CD8-positive, alpha-beta memory T cell (primary cell): ENCODE measurements at regions not wholly inside any gene's neighbourhood (a gene's known extent, or its start where the extent isn't known, plus 50 kb on each side); places are given as distances from the start of the nearest gene placed in this dataset.

Experiments
- CTCF ChIA-PET: fragments of 350-600 bp; sonication (Branson Sonifier 250); formaldehyde crosslinking; loops from one replicate; lab custom pipeline; 2021; ENCODE audit warnings: antibody characterized with exemption; lab: Charles Lee
- POLR2A ChIA-PET: fragments of 350-600 bp; sonication (Branson Sonifier 250); formaldehyde crosslinking; loops from one replicate; lab custom pipeline; 2021; ENCODE audit warnings: antibody characterized with exemption; lab: Charles Lee
- DNase-seq, 5 donors: peaks; one replicate each; pipeline versions ENCODE4 v3.0.0 to v3.0.0-alpha.2; 2020 to 2022; ENCODE audit warnings: mixed read lengths in 1 of 5
- H3K27ac ChIP-seq: one replicate; pipeline ENCODE4 v1.7.0; 2013; ENCODE audit warnings: low read depth, mild to moderate bottlenecking, low read length, moderate library complexity
- H3K27me3 ChIP-seq: 2 replicates; pipeline ENCODE4 v1.7.0; 2013; ENCODE audit warnings: low read length, mild to moderate bottlenecking; ENCODE audit not compliant: insufficient read depth, poor library complexity, severe bottlenecking
- H3K36me3 ChIP-seq: 2 replicates; pipeline ENCODE4 v1.7.0; 2013; ENCODE audit warnings: mild to moderate bottlenecking, low read length, moderate library complexity; ENCODE audit not compliant: insufficient read depth
- H3K4me1 ChIP-seq: 2 replicates; pipeline ENCODE4 v1.7.0; 2013; ENCODE audit warnings: mild to moderate bottlenecking, low read length, moderate library complexity; ENCODE audit not compliant: insufficient read depth
- H3K4me3 ChIP-seq: 2 replicates; pipeline ENCODE4 v1.7.0; 2013; ENCODE audit warnings: mild to moderate bottlenecking, low read length
- H3K9me3 ChIP-seq: 2 replicates; pipeline ENCODE4 v1.7.0; 2013; ENCODE audit warnings: mild to moderate bottlenecking, low read length
- H3K27ac Mint-ChIP-seq, 8 donors: one replicate each; pipeline ENCODE4 v1.8.0; 2020 to 2021; ENCODE audit warnings: mixed read lengths in 8 of 8, mild to moderate bottlenecking in 6 of 8, inconsistent platforms in 3 of 8, moderate library complexity in 3 of 8
- H3K27me3 Mint-ChIP-seq, 2 donors: one replicate each; pipeline ENCODE4 v1.8.0; 2020 to 2021; ENCODE audit warnings: mixed read lengths in 2 of 2, mild to moderate bottlenecking in 1 of 2, moderate library complexity in 1 of 2
- H3K36me3 Mint-ChIP-seq, 3 donors: one replicate each; pipeline ENCODE4 v1.8.0; 2020 to 2021; ENCODE audit warnings: mixed read lengths in 3 of 3, inconsistent platforms in 1 of 3, mild to moderate bottlenecking in 1 of 3
- H3K4me1 Mint-ChIP-seq, 3 donors: one replicate each; pipeline ENCODE4 v1.8.0; 2020 to 2021; ENCODE audit warnings: mixed read lengths in 3 of 3, inconsistent platforms in 1 of 3, mild to moderate bottlenecking in 1 of 3
- H3K4me3 Mint-ChIP-seq, 7 donors: one replicate each; pipeline ENCODE4 v1.8.0; 2020 to 2021; ENCODE audit warnings: mixed read lengths in 7 of 7, mild to moderate bottlenecking in 6 of 7, moderate library complexity in 4 of 7, inconsistent platforms in 2 of 7
- H3K9me3 Mint-ChIP-seq, 5 donors: one replicate each; pipeline ENCODE4 v1.8.0; 2020 to 2022; ENCODE audit warnings: mixed read lengths in 5 of 5, mild to moderate bottlenecking in 3 of 5, moderate library complexity in 2 of 5, inconsistent platforms in 1 of 5

DNA sequence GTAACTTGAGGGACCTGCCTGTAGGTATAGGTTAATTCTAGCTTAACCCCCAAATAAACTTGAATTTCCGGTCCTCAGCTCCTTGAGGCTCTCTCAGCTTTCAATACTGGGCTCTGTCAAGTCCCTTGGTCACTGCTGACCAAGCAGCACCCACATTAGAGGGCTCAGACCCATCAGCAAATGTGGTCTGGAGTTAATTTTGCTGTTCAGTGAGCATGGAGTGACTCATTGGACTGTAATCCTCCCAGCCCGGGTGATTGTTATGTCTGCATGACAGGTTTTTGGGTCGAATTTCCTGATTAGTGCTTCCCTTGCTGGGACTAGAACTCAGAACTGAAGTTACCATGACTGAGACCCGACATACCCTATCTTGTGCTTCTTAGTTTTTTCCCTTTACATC lies 130.6 kb downstream of the URB2 start:
- peaks cover 0 to 8% (median 5%) of the 10 kb centered on the region in 3 donors for H3K4me1 Mint-ChIP-seq
- H3K27ac ChIP-seq = no peak overlapping the region
- CTCF ChIA-PET = no interaction called here
- peaks cover 9% of the 10 kb centered on the region for H3K4me1 ChIP-seq
- no peak overlapping the region for H3K4me3 Mint-ChIP-seq
- H3K36me3 Mint-ChIP-seq = no peaks in the 10 kb centered on the region
- H3K9me3 Mint-ChIP-seq = peaks cover 0 to 11% (median 0%) of the 10 kb centered on the region in 5 donors
- H3K9me3 ChIP-seq = no peaks in the 10 kb centered on the region
- H3K27me3 ChIP-seq = no peaks in the 10 kb centered on the region
- H3K4me3 ChIP-seq = no peak overlapping the region
- peaks cover 3 to 17% of the 10 kb centered on the region in 2 donors for H3K27me3 Mint-ChIP-seq
- no peak for DNase-seq
- POLR2A ChIA-PET = no interaction called here
- H3K36me3 ChIP-seq = no peaks in the 10 kb centered on the region
- H3K27ac Mint-ChIP-seq = no peak overlapping the region

GRCh38 chr1:229757226-229757625 lies 131.2 kb downstream of the URB2 start:
- Mint-ChIP-seq H3K36me3 (no peaks in the 10 kb centered on the region), H3K4me3 (no peak overlapping the region), H3K27ac (no peak overlapping the region), H3K27me3 (peaks cover 3 to 17% of the 10 kb centered on the region in 2 donors), H3K9me3 (peaks cover 0 to 11% (median 0%) of the 10 kb centered on the region in 5 donors), H3K4me1 (peaks cover 0 to 8% (median 5%) of the 10 kb centered on the region in 3 donors)
- CTCF ChIA-PET = no interaction called here
- H3K4me1 ChIP-seq = peaks cover 9% of the 10 kb centered on the region
- no peaks in the 10 kb centered on the region for H3K36me3 ChIP-seq
- H3K27me3 ChIP-seq = no peaks in the 10 kb centered on the region
- no peaks in the 10 kb centered on the region for H3K9me3 ChIP-seq
- POLR2A ChIA-PET = no interaction called here
- H3K4me3 ChIP-seq = no peak overlapping the region
- H3K27ac ChIP-seq = no peak overlapping the region
- no peak for DNase-seq

DNA sequence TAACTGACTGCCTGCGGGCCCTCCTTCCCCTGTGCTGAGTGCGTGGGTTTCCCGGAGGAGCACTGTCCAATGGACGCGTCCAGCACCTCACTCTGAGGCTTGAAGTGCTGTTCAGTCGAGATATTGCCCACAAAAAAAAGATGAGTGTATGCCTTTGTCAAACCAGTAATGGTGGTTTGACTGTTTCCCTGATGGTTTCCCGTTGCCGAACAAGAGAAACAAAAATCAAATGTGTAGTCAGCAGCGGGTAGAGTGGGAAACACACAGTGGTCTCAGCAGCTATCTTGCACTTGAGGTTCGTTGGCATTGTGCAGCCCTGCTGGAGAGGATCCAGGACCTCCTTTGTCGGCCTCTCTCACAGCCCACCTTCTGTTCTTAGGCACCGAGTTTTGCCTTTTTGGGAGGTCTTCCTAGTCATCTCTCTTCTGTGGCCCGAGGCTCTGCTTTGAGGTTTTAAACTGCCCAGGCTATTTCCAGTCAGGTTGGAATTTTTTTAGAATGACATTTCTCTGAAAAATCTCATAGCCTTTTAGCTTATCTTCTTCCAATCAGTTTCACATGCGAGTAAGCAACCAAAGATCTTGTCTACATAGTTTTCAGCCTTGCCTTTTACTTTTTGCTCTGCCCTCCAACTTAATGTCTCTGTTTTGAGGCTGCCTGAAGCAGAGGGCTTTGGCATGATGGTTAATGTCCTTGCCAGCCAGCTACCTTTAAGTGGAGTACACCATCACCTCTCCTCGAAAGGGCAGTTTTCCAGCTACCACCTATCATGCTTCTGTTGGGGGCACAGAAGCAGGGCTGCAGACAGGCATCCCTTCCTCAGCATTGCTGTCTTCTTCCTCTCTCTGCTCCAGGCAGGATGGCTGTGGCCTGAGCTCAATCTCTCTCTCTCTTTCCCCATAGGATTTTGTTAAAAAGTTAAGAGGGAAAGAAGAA lies 132.3 kb downstream of the URB2 start:
- no peaks in the 10 kb centered on the region for H3K36me3 ChIP-seq
- H3K27me3 Mint-ChIP-seq = peaks cover 3 to 17% of the 10 kb centered on the region in 2 donors
- H3K27me3 ChIP-seq = no peaks in the 10 kb centered on the region
- CTCF ChIA-PET = no interaction called here
- no peak overlapping the region for H3K4me3 Mint-ChIP-seq
- DNase-seq = no peak
- peaks cover 9% of the 10 kb centered on the region for H3K4me1 ChIP-seq
- H3K4me1 Mint-ChIP-seq = peaks cover 0 to 8% (median 5%) of the 10 kb centered on the region in 3 donors
- H3K9me3 ChIP-seq = no peaks in the 10 kb centered on the region
- H3K9me3 Mint-ChIP-seq = peaks cover 0 to 11% (median 0%) of the 10 kb centered on the region in 5 donors
- no peak overlapping the region for H3K27ac Mint-ChIP-seq
- H3K4me3 ChIP-seq = no peak overlapping the region
- no peak overlapping the region for H3K27ac ChIP-seq
- H3K36me3 Mint-ChIP-seq = no peaks in the 10 kb centered on the region
- POLR2A ChIA-PET = no interaction called here

- Mint-ChIP-seq H3K4me3 (no peak overlapping the region), H3K36me3 (no peaks in the 10 kb centered on the region), H3K27me3 (peaks cover 3 to 17% of the 10 kb centered on the region in 2 donors), H3K4me1 (peaks cover 0 to 5% (median 4%) of the 10 kb centered on the region in 3 donors), H3K9me3 (peaks cover 0 to 11% (median 0%) of the 10 kb centered on the region in 5 donors), H3K27ac (no peak overlapping the region)
- CTCF ChIA-PET = no interaction called here
- Histone ChIP-seq H3K27me3 (no peaks in the 10 kb centered on the region), H3K36me3 (no peaks in the 10 kb centered on the region), H3K27ac (no peak overlapping the region), H3K4me1 (peaks cover 2% of the 10 kb centered on the region), H3K9me3 (no peaks in the 10 kb centered on the region), H3K4me3 (no peak overlapping the region)
- no peak for DNase-seq
- POLR2A ChIA-PET = no interaction called here
Observed at GRCh38 chr1:229759037-229759435, 133.0 kb downstream of the URB2 start.

DNA sequence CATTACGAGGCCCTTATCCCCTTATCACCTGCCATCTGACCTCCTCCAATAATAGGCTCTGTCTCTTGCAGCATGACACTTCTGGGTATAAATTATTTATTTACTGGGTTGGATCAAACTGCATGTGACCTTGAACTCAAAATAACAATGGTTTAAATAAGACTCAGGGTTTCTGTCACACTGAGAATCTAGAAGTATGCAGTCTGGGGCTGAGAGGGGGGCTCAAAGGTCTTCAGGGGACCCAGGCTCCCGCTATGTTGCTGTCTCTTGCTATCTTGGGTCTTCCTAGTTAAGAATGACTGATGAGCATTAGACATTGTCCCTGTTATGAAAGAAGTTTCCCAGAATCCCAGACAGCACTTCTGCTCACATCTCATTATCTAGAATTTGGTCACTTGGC lies 133.5 kb downstream of the URB2 start:
- no peaks in the 10 kb centered on the region for H3K27me3 ChIP-seq
- POLR2A ChIA-PET = no interaction called here
- no peaks in the 10 kb centered on the region for H3K4me1 Mint-ChIP-seq
- no peak overlapping the region for H3K27ac ChIP-seq
- CTCF ChIA-PET = interaction anchor here (1.3 kb wide), 1 partner anchor 8 kb away, joined by 3 read pairs; no protein-coding TSS in a partner anchor
- H3K36me3 ChIP-seq = no peaks in the 10 kb centered on the region
- H3K4me3 ChIP-seq = no peak overlapping the region
- peaks cover 0 to 11% (median 0%) of the 10 kb centered on the region in 5 donors for H3K9me3 Mint-ChIP-seq
- peaks cover 3 to 17% of the 10 kb centered on the region in 2 donors for H3K27me3 Mint-ChIP-seq
- no peaks in the 10 kb centered on the region for H3K4me1 ChIP-seq
- no peak overlapping the region for H3K4me3 Mint-ChIP-seq
- H3K27ac Mint-ChIP-seq = no peak overlapping the region
- no peaks in the 10 kb centered on the region for H3K9me3 ChIP-seq
- no peak for DNase-seq
- no peaks in the 10 kb centered on the region for H3K36me3 Mint-ChIP-seq

DNA sequence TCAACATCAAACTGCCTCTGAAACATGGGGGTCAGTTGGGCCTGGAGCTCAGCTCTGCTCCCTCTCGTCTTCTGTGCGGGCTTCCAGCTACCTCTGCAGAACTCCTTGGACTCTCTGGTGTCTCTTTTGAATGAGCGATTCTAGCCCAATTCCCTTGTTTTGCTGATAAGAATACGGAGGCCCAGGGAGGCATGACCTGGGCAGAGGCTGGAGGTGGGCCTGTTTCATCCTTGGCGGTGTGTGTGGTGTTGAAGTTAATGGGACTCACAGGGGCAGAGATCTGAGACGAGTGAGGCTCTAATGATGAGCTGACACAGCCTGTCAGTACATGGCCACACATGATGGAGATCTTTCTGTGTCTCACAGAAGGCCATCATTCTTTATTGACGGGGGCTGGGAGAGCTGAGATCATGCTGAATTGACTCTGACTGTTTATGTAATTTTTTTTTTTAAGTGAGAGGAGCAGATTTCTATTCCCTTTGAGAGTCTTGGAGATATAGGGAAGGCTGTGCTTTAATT lies 134.5 kb downstream of the URB2 start:
- no peak overlapping the region for H3K27ac Mint-ChIP-seq
- Histone ChIP-seq H3K27ac (no peak overlapping the region), H3K27me3 (no peaks in the 10 kb centered on the region), H3K36me3 (no peaks in the 10 kb centered on the region), H3K4me3 (no peak overlapping the region), H3K9me3 (no peaks in the 10 kb centered on the region), H3K4me1 (no peaks in the 10 kb centered on the region)
- peaks cover 0 to 11% (median 0%) of the 10 kb centered on the region in 5 donors for H3K9me3 Mint-ChIP-seq
- H3K4me3 Mint-ChIP-seq = no peak overlapping the region
- no peaks in the 10 kb centered on the region for H3K4me1 Mint-ChIP-seq
- DNase-seq = no peak
- POLR2A ChIA-PET = no interaction called here
- CTCF ChIA-PET = interaction anchor here (1.3 kb wide), 1 partner anchor 9 kb away, joined by 3 read pairs; no protein-coding TSS in a partner anchor
- peaks cover 3 to 17% of the 10 kb centered on the region in 2 donors for H3K27me3 Mint-ChIP-seq
- H3K36me3 Mint-ChIP-seq = no peaks in the 10 kb centered on the region

DNA sequence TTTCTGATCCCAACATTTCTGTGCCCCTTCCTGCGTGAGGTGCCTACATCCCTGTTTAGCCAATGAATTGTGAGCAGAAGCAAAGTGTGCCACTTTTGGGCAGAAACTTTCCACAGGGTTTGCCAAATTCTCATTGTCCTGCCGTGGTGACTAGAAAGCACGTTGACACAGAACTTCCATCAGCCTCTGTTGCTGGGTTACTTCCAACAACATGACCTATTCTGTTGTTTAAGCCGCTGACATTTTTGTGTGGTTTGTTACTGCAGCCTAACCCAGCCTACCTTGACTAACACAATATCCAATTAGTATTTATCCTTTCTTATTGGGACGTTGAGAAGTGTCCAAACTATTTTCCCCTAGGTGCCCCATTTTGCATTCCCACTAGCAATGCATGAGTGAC lies 136.8 kb downstream of the URB2 start:
- Histone ChIP-seq H3K4me3 (no peak overlapping the region), H3K9me3 (no peaks in the 10 kb centered on the region), H3K36me3 (no peaks in the 10 kb centered on the region), H3K27ac (no peak overlapping the region), H3K27me3 (no peaks in the 10 kb centered on the region), H3K4me1 (no peaks in the 10 kb centered on the region)
- no peak overlapping the region for H3K4me3 Mint-ChIP-seq
- DNase-seq = no peak
- no peaks in the 10 kb centered on the region for H3K36me3 Mint-ChIP-seq
- CTCF ChIA-PET = no interaction called here
- H3K4me1 Mint-ChIP-seq = no peaks in the 10 kb centered on the region
- no peak overlapping the region for H3K27ac Mint-ChIP-seq
- H3K9me3 Mint-ChIP-seq = peaks cover 0 to 3% (median 0%) of the 10 kb centered on the region in 5 donors
- H3K27me3 Mint-ChIP-seq = peaks cover 4 to 32% of the 10 kb centered on the region in 2 donors
- POLR2A ChIA-PET = no interaction called here

- Mint-ChIP-seq H3K36me3 (no peaks in the 10 kb centered on the region), H3K4me1 (no peaks in the 10 kb centered on the region), H3K4me3 (no peak overlapping the region), H3K27ac (no peak overlapping the region), H3K9me3 (no peaks in the 10 kb centered on the region), H3K27me3 (peaks cover 11 to 49% of the 10 kb centered on the region in 2 donors)
- DNase-seq = no peak
- Histone ChIP-seq H3K9me3 (no peaks in the 10 kb centered on the region), H3K27ac (no peak overlapping the region), H3K4me1 (no peaks in the 10 kb centered on the region), H3K4me3 (no peak overlapping the region), H3K27me3 (no peaks in the 10 kb centered on the region), H3K36me3 (no peaks in the 10 kb centered on the region)
- ChIA-PET CTCF (no interaction called here), POLR2A (no interaction called here)
Observed at GRCh38 chr1:229768232-229768631, 142.2 kb downstream of the URB2 start.
